NOMO-1 (cell line): ENCODE measurements at regions not wholly inside any gene's neighbourhood (a gene's known extent, or its start where the extent isn't known, plus 50 kb on each side); places are given as distances from the start of the nearest gene placed in this dataset.
A peak's percentile ranks its signal among the peaks of the same experiment; 100 is the strongest.

Source experiments
- DNase-seq, 2 experiments: peaks; one replicate each; lab custom pipeline; 2025; ENCODE audit not compliant: unreplicated experiment in 2 of 2; lab: John Stamatoyannopoulos, UW

GRCh38 chr2:146301287-146301686, 1543.5 kb upstream of the ACVR2A start:
- no peak for DNase-seq

- DNase-seq, result no peak
Measured at GRCh38 chr2:146295080-146295670, 1549.7 kb upstream of the ACVR2A start.

GRCh38 chr2:146287281-146287680, 1557.5 kb upstream of the ACVR2A start:
- DNase-seq, result no peak

- no peak for DNase-seq
Measured at GRCh38 chr2:146278881-146279280, 1565.9 kb upstream of the ACVR2A start.

GRCh38 chr2:146271131-146271831, 1573.5 kb upstream of the ACVR2A start:
- DNase-seq, result no peak

- DNase-seq, result no peak
Measured at GRCh38 chr2:146270618-146271017, 1574.2 kb upstream of the ACVR2A start.

GRCh38 chr2:146267093-146267492, 1577.7 kb upstream of the ACVR2A start:
- no peak for DNase-seq

- no peak for DNase-seq
Measured at GRCh38 chr2:146265656-146266055, 1579.2 kb upstream of the ACVR2A start.

- DNase-seq, result no peak
Measured at GRCh38 chr2:146262606-146263005, 1582.2 kb upstream of the ACVR2A start.

GRCh38 chr2:146260551-146260950, 1584.3 kb upstream of the ACVR2A start:
- no peak for DNase-seq

GRCh38 chr2:146259816-146260215, 1585.0 kb upstream of the ACVR2A start:
- no peak for DNase-seq

- DNase-seq, result no peak
Measured at GRCh38 chr2:146258071-146258470, 1586.8 kb upstream of the ACVR2A start.

- DNase-seq, result no peak
Measured at GRCh38 chr2:146252119-146252518, 1592.7 kb upstream of the ACVR2A start.

- no peak for DNase-seq
Measured at GRCh38 chr2:146251328-146251727, 1593.5 kb upstream of the ACVR2A start.

GRCh38 chr2:146246736-146247523, 1597.9 kb upstream of the ACVR2A start:
- no peak for DNase-seq

- no peak for DNase-seq
Measured at GRCh38 chr2:146246002-146246735, 1598.7 kb upstream of the ACVR2A start.

GRCh38 chr2:146244830-146245229, 1600.0 kb upstream of the ACVR2A start:
- no peak for DNase-seq

- DNase-seq, result no peak
Measured at GRCh38 chr2:146244131-146244530, 1600.7 kb upstream of the ACVR2A start.

GRCh38 chr2:146241023-146241422, 1603.8 kb upstream of the ACVR2A start:
- DNase-seq, result peak in 1 of 2 experiments; percentile 16

- no peak for DNase-seq
Measured at GRCh38 chr2:146240391-146240790, 1604.4 kb upstream of the ACVR2A start.
